Kasumi-1 (cell line): ENCODE measurements at regions not wholly inside any gene's neighbourhood (a gene's known extent, or its start where the extent isn't known, plus 50 kb on each side); places are given as distances from the start of the nearest gene placed in this dataset.
"Not testable (repeated sequence)": the region's sequence is repeated elsewhere in the genome, so short reads cannot be mapped to it uniquely, and the experiment has no call there.

Source experiments
- DNase-seq, 2 experiments: peaks; one replicate each; lab custom pipeline; 2025; lab: John Stamatoyannopoulos, UW

DNA sequence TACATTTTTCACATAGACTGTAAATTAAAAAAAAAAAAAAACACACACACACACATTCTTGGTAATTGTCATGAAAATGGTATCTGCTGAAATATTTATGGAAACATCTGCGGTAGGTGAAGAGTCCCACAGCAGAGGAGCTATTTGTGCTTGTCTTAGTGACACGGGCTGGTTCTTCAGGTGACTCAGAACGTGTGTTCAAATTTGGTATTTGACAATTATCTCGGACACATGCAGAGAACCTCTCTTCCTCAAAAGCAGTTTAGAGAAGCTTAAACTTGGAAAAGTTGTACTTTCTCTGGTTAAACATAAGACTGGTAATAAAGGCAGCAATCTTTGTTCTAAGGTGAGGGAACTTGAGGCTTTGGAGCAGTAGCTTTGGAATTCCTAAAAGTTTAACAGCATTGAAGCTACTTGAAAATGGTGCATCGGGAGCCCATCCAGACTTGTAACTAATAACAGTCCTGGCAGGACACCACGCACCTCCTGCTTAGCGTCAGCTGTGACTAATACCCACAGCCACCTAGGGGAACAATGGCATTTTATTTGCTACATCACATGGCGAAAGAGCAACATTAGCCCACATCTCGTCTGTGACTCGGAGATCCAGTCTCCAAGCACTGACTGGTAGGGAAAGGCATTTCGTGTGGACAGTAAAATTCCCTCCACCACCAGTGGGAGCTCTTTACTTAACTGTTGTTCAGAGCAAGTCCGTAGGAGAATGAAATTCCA lies 1505.1 kb upstream of the SLC10A2 start:
- DNase-seq, result peak; percentile 70 to 74

DNA sequence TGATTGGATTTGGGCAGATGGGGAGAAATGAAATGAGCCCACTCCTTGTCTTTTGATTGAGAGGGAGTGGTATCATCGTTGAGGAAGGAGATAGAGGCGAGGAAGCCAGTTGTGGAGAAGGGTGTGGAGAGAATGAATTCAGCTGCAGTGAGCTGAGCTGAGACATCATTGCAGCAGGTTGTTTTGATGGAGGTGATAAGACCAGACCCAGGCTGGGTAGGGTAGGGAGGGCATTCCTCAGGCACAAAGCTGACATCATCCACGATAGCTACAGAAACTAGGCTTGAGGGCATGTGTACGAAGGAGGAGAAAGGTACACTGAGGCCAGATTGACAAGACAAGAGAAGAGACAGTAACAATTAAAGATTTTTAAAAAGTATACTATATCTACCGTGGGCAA lies 1500.9 kb upstream of the SLC10A2 start:
- DNase-seq, result no peak

GRCh38 chr13:104565888-104566287 lies 1499.7 kb upstream of the SLC10A2 start:
- DNase-seq, result no peak

DNA sequence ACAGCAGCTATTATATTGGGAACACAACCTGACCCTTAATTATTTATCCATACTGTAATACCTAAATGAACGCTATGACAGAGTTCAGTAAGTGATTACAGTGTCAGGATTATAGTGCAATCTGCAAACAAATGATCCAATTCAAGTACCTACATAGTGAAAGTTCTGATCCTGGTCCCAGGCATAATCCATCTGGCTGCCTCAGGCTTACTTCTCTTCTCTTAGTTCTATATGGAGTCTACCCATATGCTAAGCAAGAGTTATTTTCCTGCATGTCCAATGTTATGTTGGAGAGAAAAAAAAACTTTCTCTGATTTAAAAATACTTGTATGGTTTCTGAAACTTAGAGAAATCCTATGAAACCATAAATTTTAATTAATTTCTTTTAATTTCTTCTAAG lies 1487.7 kb upstream of the SLC10A2 start:
- no peak for DNase-seq

GRCh38 chr13:104553186-104553585 lies 1487.0 kb upstream of the SLC10A2 start:
- DNase-seq, result no peak

DNA sequence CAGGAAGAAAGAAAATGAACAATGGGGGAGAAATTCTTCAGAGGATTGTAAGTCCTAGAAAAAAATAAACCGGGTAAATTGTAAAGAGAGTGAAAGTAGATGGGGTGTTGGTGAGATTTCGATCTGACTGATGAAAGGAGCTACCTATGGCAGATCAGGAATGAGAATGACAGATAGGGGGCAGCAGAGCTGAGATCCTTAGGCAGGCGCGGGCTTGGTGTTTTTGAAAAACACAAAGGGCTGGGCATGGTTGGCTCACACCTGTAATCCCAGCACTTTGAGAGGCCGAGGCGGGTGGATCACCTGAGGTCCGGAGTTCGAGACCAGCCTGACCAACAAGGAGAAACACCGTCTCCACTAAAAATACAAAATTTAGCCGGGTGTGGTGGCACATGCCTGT lies 1468.6 kb upstream of the SLC10A2 start:
- no peak for DNase-seq

DNA sequence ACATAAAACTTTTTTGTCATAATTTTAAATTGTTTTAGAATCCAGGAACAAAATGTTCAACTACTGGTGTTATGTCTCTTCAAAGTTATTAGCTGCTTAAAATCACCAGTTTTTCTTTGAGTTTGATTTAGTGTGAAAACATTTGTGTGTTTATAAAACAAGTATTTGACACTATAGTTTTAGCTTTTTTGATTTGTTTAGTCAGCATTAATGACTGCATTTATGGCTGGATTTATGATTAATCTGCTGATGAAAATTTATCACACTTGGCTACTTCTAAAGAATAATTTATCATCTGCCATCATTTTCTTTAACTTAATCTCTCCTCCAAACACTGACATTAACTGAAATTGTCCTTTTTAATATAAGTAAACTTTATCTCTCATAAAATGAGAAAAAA lies 1465.9 kb upstream of the SLC10A2 start:
- no peak for DNase-seq

GRCh38 chr13:104530741-104531140 lies 1464.5 kb upstream of the SLC10A2 start:
- DNase-seq, result no peak

GRCh38 chr13:104526561-104526960 lies 1460.3 kb upstream of the SLC10A2 start:
- no peak for DNase-seq

GRCh38 chr13:104525467-104525866 lies 1459.2 kb upstream of the SLC10A2 start:
- no peak for DNase-seq

GRCh38 chr13:104522235-104523072 lies 1456.2 kb upstream of the SLC10A2 start:
- DNase-seq, result no peak

GRCh38 chr13:104510422-104510821 lies 1444.2 kb upstream of the SLC10A2 start:
- DNase-seq, result no peak

DNA sequence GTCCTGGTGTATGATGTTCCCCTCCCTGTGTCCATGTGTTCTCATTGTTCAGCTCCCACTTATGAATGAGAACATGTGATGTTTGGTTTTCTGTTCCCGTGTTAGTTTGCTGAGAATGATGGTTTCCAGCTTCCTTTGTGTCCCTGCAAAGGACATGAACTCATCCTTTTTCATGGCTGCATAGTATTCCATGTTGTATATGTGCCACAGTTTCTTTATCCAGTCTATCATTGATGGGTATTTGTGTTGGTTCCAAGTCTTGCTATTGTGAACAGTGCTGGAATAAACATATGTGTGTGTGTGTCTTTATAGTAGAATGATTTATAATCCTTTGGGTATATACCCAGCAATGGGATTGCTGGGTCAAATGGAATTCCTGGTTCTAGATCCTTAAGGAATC lies 1427.3 kb upstream of the SLC10A2 start:
- not testable (repeated sequence) for DNase-seq

- no peak for DNase-seq
These were observed 1425.7 kb upstream of the SLC10A2 start for GRCh38 chr13:104491916-104492315.

GRCh38 chr13:104487006-104487405 lies 1420.8 kb upstream of the SLC10A2 start:
- DNase-seq, result no peak

DNA sequence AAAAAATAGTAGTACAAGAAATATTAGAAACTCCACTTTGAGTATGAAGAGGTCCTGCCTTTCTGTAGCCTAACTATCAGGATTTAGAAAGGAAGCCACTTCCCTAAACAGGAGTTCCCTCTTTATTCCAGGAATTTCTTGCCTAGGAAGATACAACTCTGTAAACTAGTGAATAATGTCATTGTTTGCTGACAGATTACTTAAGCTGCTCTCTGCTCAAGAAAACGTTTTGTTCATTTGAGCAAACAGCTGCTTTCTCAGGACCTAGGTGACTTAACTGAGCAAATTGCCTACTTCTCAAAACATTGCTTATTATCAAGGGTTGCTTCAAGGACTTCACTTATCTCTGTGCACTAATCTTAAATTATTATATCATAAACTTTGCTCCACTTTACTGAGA lies 1419.4 kb upstream of the SLC10A2 start:
- no peak for DNase-seq

DNA sequence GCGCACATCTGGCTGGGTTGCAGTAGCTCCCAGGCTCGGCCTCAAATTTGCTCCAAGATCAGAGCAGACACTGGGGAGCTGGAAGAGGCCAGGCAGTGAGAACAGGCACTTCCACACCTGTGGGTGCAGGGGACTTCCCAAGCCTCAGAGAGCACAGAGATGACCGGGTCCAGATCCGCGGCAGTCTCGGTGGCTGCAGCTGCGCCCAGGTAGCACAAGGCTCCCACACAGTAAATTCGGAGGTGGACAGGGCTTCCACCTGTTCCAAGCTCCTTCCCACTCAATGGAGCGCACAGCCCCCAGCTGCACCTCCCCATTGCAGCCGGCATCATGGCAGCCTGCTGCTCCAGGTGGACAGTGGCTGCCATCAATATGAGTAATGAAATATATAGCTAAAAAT lies 1417.4 kb upstream of the SLC10A2 start:
- DNase-seq, result no peak

GRCh38 chr13:104477261-104477660 lies 1411.0 kb upstream of the SLC10A2 start:
- no peak for DNase-seq

GRCh38 chr13:104473936-104474335 lies 1407.7 kb upstream of the SLC10A2 start:
- no peak for DNase-seq

- DNase-seq, result no peak
These were observed 1399.8 kb upstream of the SLC10A2 start for GRCh38 chr13:104466016-104466415.

- no peak for DNase-seq
These were observed 1394.8 kb upstream of the SLC10A2 start for GRCh38 chr13:104461049-104461448.

DNA sequence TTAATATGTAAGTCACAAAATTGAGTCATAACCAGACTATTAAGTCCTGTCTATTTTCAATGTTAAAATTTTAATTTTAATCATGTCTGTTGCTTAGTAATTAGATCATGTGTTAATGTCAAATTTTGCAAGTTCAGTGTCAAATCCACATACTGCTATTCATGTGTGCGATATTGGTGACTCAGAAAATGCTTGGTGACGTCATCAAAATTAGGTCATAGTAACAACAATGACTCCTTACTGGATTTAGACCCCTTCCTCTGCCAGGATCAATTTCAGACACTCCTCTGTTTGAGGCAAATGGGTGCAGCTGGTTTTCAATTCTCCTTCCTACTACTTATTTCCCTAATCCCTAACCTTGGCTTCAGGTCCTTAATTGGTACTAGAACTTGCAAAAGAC lies 1394.3 kb upstream of the SLC10A2 start:
- no peak for DNase-seq

GRCh38 chr13:104450006-104450405 lies 1383.8 kb upstream of the SLC10A2 start:
- DNase-seq, result no peak
